Type B pancreatic cell (in vitro differentiated cells): ENCODE measurements at regions not wholly inside any gene's neighbourhood (a gene's known extent, or its start where the extent isn't known, plus 50 kb on each side); places are given as distances from the start of the nearest gene placed in this dataset.
"Not testable (repeated sequence)": the region's sequence is repeated elsewhere in the genome, so short reads cannot be mapped to it uniquely, and the experiment has no call there.

Experiments used
- DNase-seq: peaks from one replicate; pipeline ENCODE4 v3.0.0; 2021; ENCODE audit warnings: mixed read lengths; ENCODE audit not compliant: unreplicated experiment; ENCODE audit errors: extremely low spot score
- H3K27ac Mint-ChIP-seq: 2 replicates; pipeline ENCODE4 v1.8.0; 2021; ENCODE audit warnings: mild to moderate bottlenecking, mixed read lengths
- H3K27me3 Mint-ChIP-seq: 2 replicates; pipeline ENCODE4 v1.8.0; 2021; ENCODE audit warnings: mixed read lengths
- H3K36me3 Mint-ChIP-seq: 2 replicates; pipeline ENCODE4 v1.8.0; 2021; ENCODE audit warnings: mixed read lengths
- H3K4me1 Mint-ChIP-seq: one replicate; pipeline ENCODE4 v1.8.0; 2021; ENCODE audit warnings: mixed read lengths; ENCODE audit not compliant: unreplicated experiment
- H3K4me3 Mint-ChIP-seq: 2 replicates; pipeline ENCODE4 v1.8.0; 2021; ENCODE audit warnings: mild to moderate bottlenecking, mixed read lengths
- H3K9me3 Mint-ChIP-seq: 2 replicates; pipeline ENCODE4 v1.8.0; 2021; ENCODE audit warnings: mixed read lengths
- CTCF ChIP-seq: fragments of 200-600 bp; sonication (generic); conservative IDR thresholded peaks from 2 replicates; pipeline ENCODE4 v1.5.0; 2021; ENCODE audit warnings: antibody characterized with exemption, mild to moderate bottlenecking

DNA sequence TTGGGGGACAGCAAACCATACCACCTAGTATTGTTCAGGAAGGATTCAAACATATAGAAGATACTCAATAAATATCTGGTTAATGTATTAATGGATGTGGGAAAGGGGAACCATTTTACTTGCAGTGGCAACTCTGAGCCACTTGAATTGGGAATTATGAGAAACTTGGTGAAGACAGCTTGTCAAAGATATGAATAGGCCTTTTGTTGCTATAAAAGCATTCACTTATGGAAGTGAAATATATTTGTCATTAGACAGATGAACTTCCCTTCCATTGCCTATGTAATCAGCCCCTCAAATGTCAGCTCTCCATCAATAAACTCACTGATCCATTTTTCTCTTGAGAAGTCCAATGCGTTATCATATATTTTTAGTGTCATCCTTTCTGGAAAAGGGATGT lies 56.1 kb downstream of the GPR85 start:
- H3K27ac Mint-ChIP-seq: no peak overlapping the region
- H3K27me3 Mint-ChIP-seq: no peaks in the 10 kb centered on the region
- H3K36me3 Mint-ChIP-seq: no peaks in the 10 kb centered on the region

DNA sequence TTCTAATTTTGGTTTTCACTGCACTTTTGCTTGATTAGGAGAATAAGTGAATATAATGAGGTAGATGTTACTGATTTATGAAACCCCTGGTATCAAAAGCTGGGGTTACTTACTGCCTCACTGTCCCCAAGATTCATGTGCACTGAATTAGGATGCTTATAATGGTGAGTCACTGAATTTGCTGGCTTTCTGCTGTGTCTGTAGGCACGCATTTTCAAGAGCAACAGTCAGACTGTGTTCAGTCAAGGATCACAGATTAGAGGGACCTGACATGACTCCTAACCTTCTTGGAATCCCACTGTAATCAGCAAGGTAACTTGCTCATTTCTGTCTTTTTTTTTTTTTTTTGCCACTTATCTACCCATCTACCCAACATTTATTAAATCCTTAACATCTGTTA lies 59.7 kb downstream of the GPR85 start:
- Mint-ChIP-seq H3K9me3 (no peaks in the 10 kb centered on the region), H3K27me3 (no peaks in the 10 kb centered on the region), H3K36me3 (no peaks in the 10 kb centered on the region), H3K27ac (no peak overlapping the region), H3K4me1 (no peaks in the 10 kb centered on the region), H3K4me3 (no peak overlapping the region)
- TF ChIP-seq CTCF: no peak
- DNase-seq: no peak

More for the DNA sequence above, 56.1 kb downstream of the GPR85 start:
- H3K9me3 Mint-ChIP-seq: no peaks in the 10 kb centered on the region
- DNase-seq: no peak
- no peak overlapping the region for H3K4me3 Mint-ChIP-seq
- no peak for TF ChIP-seq CTCF
- H3K4me1 Mint-ChIP-seq: no peaks in the 10 kb centered on the region

DNA sequence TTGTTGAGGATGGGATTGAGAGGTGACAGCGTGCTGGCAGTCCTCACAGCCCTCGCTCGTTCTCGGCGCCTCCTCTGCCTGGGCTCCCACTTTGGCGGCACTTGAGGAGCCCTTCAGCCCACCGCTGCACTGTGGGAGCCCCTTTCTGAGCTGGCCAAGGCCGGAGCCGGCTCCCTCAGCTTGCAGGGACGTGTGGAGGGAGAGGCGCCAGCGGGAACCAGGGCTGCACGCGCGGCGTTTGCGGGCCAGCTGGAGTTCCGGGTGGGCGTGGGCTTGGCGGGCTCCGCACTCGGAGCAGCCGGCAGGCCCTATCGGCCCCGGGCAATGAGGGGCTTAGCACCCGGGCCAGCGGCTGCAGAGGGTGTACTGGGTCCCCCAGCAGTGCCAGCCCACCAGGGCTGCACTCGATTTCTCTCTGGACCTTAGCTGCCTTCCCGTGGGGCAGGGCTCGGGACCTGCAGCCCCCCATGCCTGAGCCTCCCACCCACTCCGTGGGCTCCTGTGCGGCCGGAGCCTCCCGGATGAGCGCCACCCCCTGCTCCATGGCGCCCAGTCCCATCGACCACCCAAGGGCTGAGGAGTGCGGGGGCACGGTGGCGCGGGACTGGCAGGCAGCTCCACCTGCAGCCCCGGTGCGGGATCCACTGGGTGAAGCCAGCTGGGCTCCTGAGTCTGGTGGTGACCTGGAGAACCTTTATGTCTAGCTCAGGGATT lies 69.3 kb downstream of the GPR85 start:
- H3K4me1 Mint-ChIP-seq, H3K36me3 Mint-ChIP-seq, H3K27me3 Mint-ChIP-seq, DNase-seq, H3K4me3 Mint-ChIP-seq, H3K27ac Mint-ChIP-seq: not testable (repeated sequence)
- peaks cover 11% of the 10 kb centered on the region for H3K9me3 Mint-ChIP-seq

GRCh38 chr7:113015034-113015645 lies 71.5 kb downstream of the GPR85 start:
- peak; percentile 70 for TF ChIP-seq CTCF
- Mint-ChIP-seq H3K4me3 (no peak overlapping the region), H3K36me3 (no peaks in the 10 kb centered on the region), H3K4me1 (no peaks in the 10 kb centered on the region), H3K27me3 (no peaks in the 10 kb centered on the region), H3K9me3 (peaks cover 11% of the 10 kb centered on the region), H3K27ac (no peak overlapping the region)
- no peak for DNase-seq

DNA sequence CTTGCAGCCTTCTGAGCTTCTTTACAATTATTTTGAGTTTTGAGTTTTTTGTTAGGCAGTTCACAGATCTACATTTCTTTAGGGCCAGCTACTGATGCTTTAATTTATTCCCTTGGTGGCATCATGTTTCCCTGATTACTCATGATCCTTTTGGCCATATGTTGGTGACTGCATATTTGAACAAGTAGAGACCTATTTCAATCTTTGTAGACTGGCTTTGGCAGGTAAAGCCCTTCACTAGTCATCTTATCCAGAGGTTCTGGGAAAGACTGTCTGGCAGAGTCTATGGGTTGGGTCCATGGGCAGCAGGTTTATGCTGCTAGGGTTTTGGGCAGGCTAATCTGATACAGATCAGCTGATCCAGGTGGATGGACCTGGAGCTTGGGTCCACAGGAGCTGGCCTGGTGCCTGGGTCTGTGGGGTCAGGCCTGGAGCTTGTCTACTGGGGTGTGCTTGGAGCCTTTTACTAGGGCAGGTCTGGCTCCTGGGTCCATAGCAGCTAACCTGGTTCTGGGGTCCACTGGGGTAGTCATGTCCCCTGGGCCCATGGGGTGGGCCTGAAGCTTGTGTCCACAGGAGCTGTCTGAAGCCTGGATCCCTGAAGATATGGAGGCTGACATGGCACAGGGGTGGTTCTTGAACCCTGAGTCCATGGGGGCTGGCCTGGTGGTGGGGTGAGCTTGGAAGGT lies 72.7 kb downstream of the GPR85 start:
- Mint-ChIP-seq H3K27ac (no peak overlapping the region), H3K4me1 (no peaks in the 10 kb centered on the region), H3K36me3 (no peaks in the 10 kb centered on the region), H3K4me3 (no peak overlapping the region), H3K9me3 (peaks cover 11% of the 10 kb centered on the region), H3K27me3 (no peaks in the 10 kb centered on the region)
- DNase-seq: no peak
- no peak for TF ChIP-seq CTCF

- DNase-seq, H3K27me3 Mint-ChIP-seq, H3K36me3 Mint-ChIP-seq, H3K4me1 Mint-ChIP-seq, H3K27ac Mint-ChIP-seq, H3K4me3 Mint-ChIP-seq: not testable (repeated sequence)
- H3K9me3 Mint-ChIP-seq: peaks cover 11% of the 10 kb centered on the region
Measured at GRCh38 chr7:113012862-113013261, 73.8 kb downstream of the GPR85 start.
